HG03066 (cell line): ENCODE measurements at regions not wholly inside any gene's neighbourhood (a gene's known extent, or its start where the extent isn't known, plus 50 kb on each side); places are given as distances from the start of the nearest gene placed in this dataset.
"Not testable (repeated sequence)": the region's sequence is repeated elsewhere in the genome, so short reads cannot be mapped to it uniquely, and the experiment has no call there.

Experiments
- ATAC-seq: cut with Tn5 transposase; IDR thresholded peaks from one replicate; pipeline ENCODE4 v1.9.1; 2021; ENCODE audit warnings: low read depth; ENCODE audit not compliant: unreplicated experiment

DNA sequence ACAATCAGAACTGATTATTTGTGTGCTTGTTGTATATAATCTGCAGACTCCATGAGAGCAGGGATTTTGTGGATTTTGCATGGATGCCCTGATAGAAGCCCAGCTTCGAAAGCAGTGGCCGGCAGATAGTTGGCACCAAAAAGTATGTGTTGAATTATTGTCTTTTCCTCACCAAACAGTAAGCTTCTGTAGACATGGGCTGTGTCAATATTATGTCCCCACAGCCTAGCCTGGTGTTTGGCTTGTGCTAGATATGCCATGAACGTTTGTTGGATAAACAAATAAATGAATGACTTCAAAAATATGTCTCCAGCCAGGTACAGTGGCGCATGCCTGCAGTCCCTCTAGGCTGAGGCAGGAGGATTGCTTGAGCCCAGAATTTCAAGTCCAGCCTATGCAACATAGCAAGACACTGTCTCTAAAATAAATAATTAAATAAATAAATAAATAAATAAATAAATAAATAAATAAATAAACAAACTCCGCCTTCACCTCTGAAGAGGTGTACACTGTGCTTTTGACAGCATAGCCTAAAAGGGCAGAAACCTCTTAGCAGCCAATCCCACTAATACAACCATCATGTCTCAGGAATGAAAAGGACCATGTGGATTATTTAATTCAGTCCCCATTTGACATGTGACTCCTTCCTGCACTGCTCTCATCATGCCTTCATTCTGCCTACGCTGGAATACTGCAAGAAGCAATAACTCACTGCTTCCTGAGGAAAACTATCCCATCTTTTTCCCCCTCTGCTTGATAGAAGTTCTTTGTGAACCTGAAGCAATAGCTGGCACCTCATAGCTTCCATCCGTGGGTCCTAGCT, 335.2 kb downstream of the FBXW7 start:
- ATAC-seq, result no peak

DNA sequence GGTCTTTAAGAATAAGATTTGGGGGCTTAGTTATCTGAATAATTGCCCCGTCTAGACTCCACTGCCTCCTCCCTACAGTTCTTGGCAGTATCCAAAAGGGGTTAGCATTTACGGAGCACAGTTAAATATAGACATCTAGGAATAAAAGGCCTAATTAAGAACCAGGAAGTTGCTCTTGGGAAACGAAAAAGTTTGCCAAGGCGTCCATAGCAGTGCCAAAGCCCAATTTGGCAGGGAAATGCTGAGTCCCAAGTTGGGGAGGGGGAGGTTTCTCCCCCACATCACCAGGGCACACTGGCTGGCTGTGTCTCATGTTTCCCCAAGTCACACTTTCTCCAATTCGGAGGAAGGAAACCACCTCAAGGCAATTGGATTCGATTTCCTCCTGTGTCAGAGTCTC, 338.7 kb downstream of the FBXW7 start:
- no peak for ATAC-seq

DNA sequence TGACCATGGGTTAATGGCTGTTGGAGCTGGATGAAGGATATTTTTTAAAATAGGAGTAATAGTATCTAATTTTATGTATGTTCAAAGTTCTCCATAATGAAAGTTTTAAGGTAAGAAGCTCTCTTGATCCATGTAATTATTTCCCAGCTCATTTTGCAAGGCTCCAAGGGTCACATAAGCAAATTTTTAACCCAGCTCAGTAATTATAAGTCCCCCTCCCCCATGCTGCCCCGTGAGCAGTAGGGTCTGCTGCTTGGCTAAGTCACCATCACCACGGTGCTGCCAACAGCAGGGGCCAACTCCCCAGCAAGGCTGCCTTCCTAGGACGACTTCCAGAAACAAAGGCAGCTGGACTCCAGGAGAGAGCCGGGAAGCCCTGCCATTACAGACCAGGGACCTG, 340.0 kb downstream of the FBXW7 start:
- ATAC-seq, result no peak

DNA sequence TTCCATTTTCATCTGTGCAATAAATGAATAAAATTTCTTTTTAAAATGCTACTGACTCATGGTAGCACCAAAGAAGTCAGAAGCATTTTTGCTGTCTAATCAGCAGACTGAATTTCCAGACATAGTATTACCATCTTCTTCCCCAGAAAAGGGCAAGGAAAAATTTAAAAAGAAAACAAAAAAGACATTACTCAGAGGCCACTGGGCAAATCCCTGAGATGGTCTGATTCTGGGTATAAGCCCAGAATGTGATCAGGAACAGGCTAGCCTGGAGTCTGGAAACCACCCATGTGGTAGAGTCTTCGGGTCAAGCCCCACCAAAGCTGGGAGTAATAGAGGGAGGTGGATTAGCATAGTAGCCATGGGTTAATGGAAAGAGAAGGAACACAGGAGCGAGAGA, 342.8 kb downstream of the FBXW7 start:
- no peak for ATAC-seq

DNA sequence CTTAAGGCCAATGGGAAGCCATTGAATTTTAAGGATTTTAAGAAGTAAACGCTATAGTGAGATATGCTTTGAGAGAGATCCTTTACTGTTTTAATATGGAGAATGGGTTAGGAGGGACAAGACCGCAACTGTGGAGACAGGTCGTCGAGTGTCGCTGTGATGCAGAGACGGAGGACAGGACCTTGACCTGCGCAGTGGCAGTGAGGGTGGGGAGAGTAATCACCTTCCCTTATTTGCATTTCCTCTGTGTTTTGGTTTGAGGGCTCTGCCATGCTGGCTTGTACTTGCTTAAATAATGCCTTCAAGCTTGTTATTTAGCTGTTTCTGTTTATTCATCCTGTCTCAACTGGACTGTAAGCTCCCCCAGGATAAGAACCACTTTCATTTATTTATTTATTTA, 345.0 kb downstream of the FBXW7 start:
- ATAC-seq, result no peak

DNA sequence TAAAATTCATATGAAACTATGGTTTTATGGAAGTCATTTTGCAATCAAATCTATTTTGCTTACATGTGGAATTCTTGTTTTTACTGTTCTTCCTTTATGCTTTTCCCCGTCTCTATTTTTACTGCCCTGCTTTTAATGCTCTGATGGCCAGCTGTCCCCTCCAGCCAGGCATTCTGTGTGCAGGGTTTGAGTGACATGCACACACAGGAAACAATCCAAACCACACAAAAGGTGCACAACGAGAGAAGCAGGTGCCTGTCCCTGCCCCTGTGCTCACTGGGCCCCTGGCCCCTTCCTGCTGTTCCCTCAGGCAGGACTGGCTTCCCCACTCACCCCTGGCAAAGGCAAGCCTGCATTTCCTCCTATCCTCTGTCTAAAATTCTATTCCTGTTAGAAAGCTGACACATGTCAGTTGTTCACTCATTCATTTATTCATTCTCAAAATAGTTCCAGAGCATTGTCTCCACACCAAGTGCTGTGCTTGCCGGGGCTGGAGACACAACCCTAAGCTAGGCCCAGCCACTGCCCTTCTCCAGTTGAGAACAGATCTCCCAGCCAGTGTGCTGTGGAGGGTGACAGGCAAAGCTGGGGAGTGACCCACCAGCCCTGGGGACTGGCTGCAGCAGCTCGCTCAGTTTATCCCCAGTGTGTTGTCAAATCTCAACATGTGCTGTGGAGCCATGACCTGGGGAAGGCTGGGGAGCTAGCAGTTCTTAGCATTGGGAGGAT, 346.3 kb downstream of the FBXW7 start:
- ATAC-seq, result peak; percentile 80

DNA sequence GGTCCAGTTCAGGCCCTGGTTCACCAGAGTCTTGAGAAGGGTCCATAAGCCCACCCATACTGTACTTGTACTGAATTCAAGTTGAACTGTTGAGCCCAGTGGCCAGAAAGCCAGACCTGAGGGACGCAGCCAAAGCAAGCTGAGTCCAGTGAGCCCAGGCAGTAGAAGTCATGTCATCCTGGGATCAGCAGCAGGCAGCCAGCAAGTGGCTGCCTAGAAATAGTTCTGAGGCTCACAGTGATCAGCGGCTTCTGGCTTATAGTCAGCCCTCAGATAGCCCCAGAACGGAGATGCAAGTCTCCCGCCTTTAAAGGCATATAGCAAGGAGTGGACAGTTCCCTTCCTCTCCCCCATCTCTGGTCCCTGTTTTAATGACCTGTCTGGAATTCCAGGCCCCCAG, 347.1 kb downstream of the FBXW7 start:
- no peak for ATAC-seq

DNA sequence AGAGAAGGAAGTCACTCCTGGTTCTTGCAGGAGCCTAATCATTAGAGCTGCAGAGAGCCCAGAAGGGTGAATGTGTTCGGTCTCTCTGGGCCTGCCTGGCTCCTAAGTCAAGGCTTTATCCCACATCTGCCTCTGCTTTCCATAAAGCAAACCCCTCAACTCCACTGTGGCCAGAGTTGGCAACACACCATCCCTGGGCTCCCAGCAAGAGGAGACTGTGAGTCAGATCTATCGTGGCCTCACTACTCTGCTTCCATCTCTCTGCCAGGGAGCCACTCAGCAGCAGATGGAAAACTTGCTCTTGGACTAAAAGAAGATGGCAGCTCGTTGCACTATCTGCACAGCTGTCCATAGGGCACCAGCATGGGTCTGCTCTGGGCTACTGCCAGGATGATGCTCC, 348.2 kb downstream of the FBXW7 start:
- no peak for ATAC-seq

DNA sequence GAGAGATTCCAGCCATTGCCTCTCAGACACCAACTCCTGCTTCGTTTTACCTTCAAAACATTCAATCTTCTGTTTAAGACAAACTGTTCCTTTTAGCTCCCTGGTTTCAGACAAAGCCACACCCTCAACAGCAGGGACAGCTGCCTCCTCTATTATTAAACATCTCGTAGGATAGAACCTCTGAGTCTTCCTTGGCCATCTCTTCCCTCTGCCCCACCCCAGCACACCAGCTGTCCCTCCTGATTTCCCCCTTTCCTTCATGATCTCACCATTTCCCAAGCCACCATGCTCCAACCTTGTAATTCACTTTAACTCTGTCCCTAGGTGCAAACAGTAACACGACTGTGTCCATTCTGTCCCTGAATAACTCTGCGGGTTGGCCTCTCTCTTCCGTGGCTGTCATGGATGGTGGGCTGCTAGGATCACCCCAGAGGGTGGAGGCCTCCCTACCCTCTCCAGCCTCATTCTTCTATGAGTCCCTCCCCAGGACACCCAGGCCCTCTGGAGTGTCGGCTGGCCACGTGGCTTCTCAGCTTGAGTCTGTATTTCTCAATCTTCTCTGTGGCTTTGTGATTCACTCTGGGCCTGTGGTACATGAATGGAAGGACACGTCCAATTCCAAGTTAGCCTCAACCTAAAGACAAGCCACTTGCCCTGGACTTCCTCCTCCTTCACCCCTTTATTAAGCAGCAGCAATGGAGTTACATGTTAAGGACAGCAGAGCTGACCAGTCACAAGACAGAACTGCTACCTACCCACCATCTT, 349.9 kb downstream of the FBXW7 start:
- no peak for ATAC-seq

DNA sequence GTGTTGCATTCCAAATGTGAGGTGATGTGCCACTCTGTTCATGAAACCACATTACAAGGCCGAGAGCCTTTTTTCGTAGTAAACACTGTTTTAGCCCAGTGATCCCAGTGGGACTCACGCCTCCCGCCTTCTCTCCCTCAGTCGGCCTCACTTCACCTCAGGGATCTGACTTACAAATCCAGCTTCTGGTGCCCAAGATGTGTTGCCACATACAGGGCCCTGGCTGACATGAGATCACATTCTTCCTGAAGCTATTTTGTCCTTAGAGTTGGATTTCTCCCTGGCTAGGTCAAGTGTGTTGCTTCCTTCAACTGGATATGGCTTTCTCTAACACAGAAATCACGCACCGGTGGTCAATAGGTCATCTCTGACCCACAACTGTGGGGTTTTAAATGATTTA, 354.7 kb downstream of the FBXW7 start:
- ATAC-seq, result no peak

DNA sequence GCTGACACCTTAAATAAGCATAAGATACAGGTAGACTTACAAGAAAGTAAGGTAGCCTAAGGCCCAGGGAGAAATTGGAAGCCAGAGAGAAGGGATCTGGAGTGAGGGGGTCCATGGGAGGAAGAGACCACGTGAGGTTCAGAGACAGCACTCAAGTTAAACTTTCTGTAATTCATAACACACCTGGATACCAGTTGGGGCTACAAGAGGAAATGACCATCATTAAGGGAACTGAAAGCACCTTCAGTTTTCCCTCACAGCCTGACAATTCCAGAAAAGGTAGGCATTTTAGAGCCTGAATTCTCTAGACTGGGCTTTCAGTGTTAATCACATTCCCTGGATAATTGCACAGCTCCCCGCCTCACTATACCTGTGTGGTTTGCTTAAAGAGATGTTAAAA, 355.5 kb downstream of the FBXW7 start:
- no peak for ATAC-seq

DNA sequence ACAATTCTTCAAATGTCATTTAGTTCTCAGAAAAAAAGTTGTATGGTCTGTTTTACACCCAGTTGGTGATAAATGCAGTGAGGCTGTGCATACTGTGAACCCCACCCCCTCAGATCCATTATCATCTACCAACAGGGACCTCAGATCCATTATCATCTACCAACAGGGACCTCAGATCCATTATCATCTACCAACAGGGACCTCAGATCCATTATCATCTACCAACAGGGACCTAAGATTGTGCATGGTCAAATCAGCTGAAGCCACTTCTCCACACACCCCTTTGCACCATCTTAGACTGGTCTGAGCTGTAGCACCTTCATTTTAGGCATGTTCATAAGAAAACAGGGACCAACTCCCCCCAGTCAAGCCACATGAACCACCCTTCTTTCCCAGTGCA, 358.4 kb downstream of the FBXW7 start:
- not testable (repeated sequence) for ATAC-seq

DNA sequence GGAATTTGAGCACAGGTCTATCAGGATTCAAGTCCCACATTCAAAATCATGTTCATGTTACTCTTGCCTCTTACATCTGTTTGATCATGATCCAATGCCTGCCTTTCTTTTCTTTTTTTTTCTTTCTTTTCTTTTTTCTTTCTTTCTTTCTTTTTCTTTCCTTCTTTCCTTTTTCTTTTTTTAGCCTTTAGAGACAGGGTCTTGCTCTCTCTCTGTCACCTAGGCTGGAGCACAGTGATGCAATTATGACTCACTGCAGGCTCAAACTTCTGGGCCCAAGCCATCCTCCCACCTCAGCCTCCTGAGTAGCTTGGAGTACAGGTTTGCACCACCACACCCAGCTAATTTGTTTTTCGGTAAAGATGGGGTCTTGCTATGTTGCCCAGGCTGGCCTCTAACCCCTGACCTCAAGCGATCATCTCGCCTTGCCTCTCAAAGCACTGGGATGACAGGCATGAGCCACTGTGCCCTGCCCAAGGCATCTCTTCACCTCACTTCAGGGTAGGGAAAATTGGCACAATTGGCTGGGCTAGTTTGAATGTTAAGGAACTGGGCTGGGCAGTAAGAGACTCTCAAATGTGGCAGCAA, 359.2 kb downstream of the FBXW7 start:
- no peak for ATAC-seq

DNA sequence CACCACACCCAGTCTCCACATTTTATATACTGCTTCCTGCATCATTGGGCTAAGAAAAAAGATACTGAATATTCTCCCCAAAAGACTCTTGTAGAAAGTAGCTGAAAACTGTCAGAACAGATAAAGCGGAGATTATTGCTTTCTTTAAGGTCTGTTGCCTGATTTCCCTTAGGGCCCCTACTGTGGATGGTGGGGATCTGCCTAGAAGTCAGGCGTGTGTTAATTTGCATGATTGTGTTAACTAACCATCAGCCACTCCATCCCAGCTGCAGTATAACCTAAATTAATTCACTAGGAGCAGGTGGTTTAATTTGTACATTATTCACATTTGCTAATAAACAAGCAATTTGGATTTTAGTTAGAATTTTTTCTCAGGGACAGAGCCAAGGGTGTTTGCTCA, 360.3 kb downstream of the FBXW7 start:
- no peak for ATAC-seq

DNA sequence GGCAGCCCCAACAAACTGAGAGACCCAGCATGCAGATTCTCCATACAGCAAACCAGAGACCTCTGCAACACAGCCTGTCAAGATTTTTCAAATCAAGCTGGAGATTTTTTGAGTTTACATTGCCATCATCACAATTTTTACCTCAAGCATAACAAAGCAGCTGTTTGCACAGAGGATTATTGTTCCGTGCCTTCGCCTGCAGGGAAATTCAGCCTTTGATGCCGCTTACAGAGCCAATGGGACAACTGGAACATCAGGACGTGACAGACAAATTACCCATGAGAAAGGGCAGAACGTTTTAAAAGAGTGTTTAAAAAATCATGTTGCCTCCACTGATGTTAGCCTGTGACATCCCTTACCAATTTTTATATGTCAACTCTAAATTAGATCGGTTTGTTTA, 363.7 kb downstream of the FBXW7 start:
- no peak for ATAC-seq

DNA sequence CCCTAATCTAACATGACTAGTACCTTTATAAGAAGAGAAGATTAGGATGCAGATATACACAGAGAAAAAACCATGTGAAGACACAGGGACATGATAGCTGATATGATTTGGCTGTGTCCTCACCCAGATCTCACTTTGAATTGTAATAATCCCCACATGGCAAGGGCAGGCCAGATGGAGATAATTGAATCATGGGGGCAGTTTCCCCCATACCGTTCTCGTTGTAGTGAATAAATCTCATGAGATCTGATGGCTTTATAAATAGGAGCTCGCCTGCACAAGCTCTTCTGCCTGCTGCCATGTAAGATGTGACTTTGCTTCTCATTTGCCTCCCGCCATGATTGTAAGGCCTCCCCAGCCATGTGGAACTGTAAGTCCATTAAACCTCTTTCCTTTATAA, 364.3 kb downstream of the FBXW7 start:
- no peak for ATAC-seq

DNA sequence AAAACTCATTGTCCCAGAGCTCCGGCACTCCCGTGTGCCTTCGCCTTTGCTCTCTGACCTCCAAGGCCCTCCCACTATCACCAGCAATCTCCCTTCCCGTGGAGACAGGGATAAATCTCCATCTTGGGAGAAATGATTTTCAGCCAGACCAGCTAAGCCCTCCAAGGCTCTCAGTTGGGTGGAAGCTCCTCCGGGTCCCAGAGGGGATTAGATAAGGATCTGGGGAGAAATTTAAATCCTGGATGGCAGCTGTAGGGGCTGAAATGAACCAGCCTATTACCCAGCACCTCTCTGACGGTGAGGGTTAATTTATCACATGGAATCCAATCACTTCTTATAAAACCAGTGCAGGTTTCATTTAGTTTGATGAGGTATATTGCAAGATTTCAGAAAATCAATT, 366.2 kb downstream of the FBXW7 start:
- no peak for ATAC-seq

DNA sequence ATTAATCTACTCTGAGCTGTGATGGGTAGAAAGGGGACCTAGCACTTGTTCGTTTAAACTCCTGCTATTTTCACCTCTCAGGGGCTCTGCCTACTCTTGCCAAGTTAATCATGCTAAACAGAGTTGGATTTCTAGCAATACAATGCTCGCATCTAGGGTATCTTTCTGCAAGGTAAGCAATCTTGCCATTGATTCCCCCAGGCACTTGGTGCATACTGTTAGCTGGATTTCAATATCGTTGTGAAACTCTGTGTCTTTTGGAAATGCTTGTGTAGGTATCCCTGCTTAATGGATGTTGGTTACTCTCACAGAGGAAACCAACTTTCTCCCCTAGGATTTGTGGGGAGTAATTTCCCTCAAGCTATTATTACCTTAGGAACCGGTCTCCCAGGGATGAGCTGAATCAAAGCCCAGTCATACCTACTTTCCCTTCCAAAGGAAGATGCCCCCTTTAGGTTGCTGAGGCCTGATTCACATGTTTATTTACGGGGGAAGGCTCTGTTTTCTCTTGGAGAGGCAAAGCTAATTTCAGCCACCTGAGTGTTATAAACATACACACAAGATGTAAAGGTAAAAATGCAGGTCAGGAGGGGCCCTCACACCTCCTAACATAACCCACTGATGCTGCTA, 366.8 kb downstream of the FBXW7 start:
- no peak for ATAC-seq

DNA sequence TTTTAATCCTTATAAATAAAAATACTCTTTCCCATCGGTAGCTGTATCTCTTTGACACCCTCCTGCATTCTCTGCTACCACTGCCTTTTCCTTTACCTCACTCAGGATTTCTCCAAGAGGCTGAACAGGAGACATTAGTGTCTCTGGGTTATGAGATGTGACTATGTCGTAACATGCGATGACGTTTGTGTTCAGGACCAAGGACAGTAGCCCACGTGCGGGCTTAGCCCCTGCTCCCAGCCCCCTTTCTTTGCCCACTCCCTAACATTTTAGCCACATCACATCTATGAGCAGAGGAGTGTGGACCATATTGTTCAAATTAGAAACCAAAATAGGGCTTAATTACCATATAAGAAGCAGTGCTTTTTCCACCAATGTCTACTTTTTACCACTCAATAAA, 369.3 kb downstream of the FBXW7 start:
- no peak for ATAC-seq

DNA sequence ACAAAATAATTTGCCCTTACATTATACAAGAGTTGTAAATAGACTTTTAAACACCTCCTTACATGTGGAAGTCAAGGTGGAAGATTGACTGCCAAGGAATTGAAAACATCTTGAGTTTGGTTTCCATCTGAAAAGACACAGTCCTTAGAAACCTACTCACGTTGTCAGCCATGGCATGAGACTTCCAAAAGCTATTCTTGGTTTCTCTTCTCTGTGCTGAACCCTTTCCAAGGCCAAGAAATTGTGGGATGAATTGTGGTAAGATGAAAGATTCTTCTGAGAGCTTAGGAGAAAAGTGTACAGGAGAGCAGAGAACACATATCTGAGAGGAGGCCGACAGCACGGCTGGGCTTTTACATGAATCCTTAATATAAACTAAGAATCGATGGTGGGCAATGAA, 370.0 kb downstream of the FBXW7 start:
- no peak for ATAC-seq

DNA sequence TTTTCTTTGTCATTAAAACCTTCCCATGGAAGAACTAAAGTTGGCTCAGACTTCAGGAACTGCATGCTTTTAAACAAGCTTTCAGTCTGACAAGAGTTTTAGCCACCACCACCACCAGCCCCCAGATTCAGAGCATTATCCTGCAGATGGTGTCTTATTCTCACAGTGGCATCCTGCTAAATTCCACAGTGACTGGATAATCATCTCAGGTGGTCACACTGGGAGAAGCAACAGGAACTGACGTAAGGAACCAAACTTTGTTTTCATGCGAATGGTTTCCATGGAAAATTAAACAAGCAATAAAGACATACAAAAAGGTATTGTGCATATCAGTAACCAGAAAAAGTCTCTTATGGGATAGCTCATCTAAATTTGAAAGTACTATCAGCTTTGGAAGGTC, 370.7 kb downstream of the FBXW7 start:
- no peak for ATAC-seq
